ENCODE measurements at regions not wholly inside any gene's neighbourhood (a gene's known extent, or its start where the extent isn't known, plus 50 kb on each side); places are given as distances from the start of the nearest gene placed in this dataset.
"Not testable (repeated sequence)": the region's sequence is repeated elsewhere in the genome, so short reads cannot be mapped to it uniquely, and the experiment has no call there.

DNA sequence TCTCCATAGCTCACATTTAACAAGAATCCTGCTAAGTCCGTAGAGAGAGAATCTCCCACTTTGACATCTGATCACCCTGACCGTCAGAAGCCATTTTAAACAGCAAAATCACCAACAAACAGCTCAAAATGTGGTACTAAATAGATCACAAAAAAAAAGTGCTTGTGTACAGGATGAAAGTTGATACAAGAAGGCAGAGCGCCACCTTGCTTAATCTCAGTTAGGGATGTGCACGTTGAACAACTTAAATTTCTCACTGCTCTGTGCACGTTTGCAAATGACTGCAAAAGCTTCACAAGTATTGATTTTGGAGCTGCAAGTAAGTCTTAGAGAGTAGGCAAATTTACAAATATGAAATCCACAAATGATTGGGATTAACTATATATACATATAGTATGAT lies 63.1 kb upstream of the NREP start:
- DNase-seq (ENCODE audit: low read depth), result peak; percentile 12

DNA sequence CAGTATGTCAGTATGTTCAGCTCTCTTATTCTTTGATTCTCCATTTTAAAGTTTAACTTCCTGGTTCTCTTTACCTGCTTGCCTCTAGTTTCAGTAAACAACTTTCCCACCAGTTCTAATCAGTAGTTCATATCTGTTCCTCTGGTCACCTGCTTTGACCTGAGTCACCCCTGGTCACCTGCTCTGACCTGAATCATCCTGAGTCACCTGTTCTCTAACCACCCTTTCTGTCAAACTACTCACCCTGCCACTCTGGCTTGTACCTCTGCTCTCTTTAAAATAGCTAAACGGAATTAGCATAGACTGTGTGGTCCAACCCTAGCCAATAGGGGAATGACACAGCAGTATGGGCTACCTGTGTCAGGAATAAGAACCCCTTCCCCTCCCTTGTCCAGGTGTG lies 62.0 kb upstream of the NREP start:
- not testable (repeated sequence) for DNase-seq (ENCODE audit: low read depth)

DNA sequence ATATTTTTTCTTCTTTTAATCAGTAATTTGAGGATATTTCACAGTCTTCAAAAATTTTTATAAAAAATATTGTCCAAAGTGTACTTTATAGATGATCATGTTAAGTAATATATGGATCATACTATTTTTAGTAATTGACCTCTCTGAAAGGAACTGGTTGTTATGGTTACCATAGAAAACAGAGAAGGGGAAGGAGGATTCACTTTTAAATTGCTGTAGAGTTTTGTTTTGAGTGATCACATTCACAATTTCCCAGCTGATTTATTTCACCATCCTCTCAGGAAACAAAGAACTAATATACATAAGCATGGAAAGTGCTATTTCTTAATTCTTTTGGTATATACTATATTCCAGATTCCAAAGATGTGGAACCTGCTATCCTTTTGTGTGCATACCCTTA lies 56.5 kb upstream of the NREP start:
- DNase-seq (ENCODE audit: low read depth), result no peak

DNA sequence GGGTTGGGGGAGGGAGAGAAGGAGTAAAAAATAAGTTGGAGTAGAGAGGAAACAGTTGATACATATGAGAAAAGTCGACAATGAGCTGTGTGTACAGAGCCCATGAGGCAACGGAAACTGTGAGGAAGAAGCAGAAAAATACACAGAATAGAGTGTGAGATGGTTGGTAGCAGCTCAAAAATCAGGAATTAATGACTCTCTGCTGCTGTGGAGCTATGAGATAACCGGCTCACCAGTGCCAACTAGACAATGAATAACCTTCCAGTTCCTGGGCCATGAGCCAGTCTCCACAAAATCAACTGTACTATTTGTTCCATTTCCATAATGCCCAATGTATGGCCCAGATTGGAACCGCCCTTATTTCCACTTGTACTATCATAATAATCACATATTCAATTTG lies 53.1 kb upstream of the NREP start:
- DNase-seq (ENCODE audit: low read depth), result no peak
